NCI-H2029 (cell line): ENCODE measurements at regions not wholly inside any gene's neighbourhood (a gene's known extent, or its start where the extent isn't known, plus 50 kb on each side); places are given as distances from the start of the nearest gene placed in this dataset.
"Not testable (repeated sequence)": the region's sequence is repeated elsewhere in the genome, so short reads cannot be mapped to it uniquely, and the experiment has no call there.

Source experiments
- DNase-seq: peaks from one replicate; lab custom pipeline; 2025; lab: John Stamatoyannopoulos, UW

DNA sequence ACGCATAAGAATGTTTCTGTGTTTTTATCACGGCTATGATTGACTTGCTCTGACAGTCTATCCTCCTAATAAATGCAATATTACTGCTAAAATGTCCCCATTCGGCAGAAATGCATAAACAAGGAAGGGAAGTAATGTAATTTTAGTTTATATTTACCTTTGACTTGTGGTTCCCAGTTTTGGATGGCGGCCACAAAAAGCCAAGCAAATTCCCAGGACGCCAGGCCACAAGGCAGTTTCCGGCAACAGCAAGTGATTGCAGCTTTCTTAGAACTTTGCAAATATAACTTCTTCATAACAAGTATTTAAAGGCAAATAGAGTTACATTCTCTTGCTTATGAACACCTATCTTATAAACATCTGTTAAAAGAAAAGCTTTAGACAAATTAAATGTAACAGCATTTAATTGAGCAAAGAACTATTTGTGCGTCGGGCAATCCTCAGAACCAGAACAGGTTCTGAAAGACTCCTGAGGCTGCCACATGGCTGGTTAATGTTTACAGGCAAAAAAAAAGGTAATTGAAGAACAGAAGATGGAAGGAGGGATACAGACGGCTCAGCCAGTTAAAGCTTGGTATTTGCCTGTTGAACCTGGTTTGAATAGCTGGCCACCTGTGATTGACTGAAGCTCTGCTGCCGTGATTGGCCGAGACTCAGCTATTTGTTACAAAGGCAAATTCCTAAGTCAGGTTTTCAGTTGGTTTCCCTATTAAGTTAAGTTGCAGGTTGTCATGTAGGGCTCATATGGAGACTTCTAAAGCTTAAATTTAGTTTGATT, 80.8 kb downstream of the C21orf91 start:
- no peak for DNase-seq

DNA sequence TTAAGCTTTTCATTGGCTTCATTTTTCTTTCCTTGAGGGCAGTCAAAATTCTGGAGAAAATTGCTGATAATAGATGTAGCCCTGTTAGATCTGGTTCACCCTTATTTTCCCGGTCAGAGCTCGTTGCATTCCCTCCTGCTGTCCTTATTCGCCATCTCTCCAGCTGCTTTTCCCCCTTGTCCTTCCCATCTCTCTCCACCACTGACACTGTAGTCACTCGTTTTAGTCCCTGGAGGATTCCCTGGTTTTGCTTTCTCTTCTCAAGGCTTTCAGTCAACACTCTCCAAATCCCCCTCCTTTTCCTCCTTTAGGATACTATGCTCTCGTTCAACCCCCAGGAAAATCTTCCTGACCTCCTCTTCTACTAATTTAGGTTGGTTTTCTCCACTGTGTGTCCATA, 83.1 kb downstream of the C21orf91 start:
- no peak for DNase-seq

- no peak for DNase-seq
Observed at GRCh38 chr21:17733209-17733608, 85.9 kb downstream of the C21orf91 start.

DNA sequence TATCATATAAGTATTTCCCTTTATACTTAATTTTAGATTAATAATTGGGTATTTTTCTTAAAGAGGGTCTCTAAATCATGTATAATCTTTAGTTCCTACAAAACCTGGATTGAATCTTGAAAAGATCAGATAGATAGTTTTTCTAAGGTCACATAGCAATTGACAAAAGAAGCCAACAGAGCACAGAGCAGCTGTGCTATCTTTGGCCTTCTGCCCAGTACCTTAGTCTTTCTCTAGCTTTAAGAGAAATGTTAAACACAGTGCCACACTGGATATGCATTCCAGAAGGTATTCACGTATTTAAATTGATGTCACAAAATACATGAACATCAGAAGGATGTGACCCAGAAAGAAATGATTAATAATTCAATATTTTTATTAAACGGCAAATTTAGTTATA, 86.8 kb downstream of the C21orf91 start:
- peak; percentile 76 for DNase-seq

GRCh38 chr21:17731554-17731953, 87.6 kb downstream of the C21orf91 start:
- DNase-seq, result no peak

DNA sequence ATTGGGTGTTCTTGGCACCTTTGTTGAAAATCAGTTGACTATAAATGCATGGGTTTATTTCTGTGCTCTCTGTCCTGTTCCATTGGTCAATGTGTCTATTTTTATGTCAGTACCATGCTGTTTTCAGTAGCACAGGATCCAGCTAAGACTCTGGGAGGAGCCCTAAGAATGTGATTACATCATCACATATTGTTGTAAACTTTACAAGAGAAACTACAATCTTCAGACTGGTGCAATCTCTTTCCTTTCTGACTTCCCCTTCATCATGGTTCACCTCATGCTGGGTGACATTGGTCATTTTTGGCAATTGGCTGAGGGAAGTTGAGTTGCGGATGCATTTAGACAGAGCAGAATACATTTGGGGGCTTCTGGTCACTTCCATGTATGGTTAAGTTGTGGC, 88.4 kb downstream of the C21orf91 start:
- no peak for DNase-seq

- no peak for DNase-seq
Observed at GRCh38 chr21:17729455-17729854, 89.7 kb downstream of the C21orf91 start.

- no peak for DNase-seq
Observed at GRCh38 chr21:17727361-17727760, 91.8 kb downstream of the C21orf91 start.

DNA sequence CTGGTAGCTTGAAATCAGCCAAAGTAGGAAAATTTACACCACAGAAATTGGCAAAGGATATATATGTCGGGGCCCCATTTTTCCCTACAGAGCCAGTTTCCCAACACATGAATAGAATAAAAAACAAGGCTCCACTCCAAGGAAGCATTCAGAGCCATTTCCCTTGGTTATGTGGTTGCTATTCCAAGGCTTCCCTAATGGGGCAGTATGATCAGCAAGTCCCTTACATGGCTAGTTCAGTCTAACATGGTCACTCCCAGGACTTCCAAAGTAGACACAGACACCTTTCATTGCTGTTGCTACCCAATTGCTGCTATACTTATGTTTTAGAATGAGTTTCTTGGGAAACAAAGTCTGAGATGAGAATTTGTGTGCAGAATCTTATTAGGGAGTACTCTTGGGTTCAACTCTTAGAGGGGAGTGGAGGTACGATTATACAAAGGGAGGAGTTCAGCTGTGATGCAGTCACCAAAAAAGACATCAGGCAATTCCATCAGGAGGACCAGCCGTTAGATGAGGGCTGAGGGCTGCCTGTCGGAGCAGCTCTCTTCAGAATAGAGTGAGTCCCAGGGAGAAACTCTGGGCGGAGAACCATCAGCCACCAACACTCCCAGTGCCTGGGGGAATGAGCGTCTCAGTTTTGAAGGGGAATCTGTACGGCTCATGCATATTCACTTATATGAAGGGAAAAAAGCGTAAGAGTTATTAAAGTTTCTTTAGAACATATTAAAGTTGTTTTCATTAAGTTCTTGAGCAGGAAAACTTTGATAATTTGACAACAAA, 92.9 kb downstream of the C21orf91 start:
- DNase-seq, result no peak

DNA sequence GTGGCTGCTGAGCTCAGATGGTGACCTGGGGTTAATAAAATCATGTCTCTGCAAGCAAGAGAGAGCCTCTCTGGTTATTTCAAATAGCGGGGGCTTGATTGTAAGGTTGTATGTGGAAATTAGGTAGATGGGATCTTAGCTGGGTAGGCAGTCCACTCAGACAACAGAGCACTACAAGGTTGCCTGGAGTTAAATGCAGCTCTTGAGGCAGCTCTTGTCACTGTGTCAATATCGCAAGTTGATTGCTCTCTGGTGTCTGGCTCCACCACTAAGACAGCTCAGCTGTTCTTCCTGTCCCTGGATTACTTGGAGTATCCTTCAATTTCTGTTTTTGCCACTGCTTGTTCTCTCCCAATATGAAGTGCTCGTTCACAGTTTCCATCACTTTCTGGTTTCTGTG, 93.8 kb downstream of the C21orf91 start:
- peak; percentile 37 for DNase-seq

DNA sequence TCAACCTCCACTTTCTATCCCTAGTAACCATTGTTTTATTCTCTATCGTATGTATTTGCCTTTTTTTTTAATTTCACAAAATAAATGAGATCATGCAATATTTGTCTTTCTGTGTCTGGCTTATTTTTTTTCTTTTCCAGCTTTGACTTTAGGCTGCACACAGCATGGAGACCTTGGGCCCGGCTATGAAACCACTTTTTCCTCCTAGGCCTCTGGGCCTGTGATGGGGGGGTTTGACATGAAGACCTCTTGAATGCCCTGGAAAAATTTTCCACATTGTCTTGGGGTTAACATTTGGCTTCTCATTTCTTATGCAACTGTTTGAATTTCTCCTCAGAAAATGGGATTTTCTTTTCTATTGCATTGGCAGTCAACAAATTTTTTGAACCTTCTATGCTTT, 100.2 kb upstream of the BTG3 start:
- DNase-seq, result no peak

DNA sequence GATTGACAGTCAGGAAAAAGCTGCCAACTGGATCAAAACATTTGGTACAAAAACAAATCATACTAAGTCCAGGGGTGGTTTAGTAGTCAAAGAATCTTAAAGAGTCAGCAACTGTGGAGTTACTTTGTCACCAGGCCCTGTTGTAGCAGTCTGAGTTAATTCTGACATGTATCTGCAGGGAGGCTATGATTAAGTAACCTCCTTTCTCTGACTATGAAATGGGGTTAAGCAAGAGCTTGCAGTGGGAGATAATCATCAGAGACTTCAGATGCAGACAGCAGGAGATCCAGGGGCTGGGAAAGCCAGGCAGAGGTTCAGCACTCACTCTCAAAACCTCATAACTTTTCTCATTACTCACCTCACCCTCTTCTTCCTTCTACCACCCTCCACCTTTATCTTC, 99.2 kb upstream of the BTG3 start:
- no peak for DNase-seq

DNA sequence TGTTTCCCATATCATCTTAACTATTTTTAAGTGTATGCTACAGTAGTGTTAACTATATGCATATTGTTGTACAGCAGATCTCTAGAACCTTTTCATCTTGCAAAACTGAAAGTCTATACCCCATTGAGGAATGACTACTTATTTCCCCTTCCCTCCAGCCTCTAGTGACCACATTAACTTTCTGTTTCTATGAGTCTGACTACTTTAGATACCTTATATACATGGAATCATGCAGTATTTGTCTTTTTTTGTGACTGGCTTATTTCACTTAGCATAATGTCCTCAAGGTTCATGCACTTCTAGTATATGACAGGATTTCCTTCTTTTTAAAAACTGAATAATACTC, 96.5 kb upstream of the BTG3 start:
- DNase-seq, result no peak

- DNase-seq, result no peak
Observed at GRCh38 chr21:17708522-17709265, 96.0 kb upstream of the BTG3 start.

DNA sequence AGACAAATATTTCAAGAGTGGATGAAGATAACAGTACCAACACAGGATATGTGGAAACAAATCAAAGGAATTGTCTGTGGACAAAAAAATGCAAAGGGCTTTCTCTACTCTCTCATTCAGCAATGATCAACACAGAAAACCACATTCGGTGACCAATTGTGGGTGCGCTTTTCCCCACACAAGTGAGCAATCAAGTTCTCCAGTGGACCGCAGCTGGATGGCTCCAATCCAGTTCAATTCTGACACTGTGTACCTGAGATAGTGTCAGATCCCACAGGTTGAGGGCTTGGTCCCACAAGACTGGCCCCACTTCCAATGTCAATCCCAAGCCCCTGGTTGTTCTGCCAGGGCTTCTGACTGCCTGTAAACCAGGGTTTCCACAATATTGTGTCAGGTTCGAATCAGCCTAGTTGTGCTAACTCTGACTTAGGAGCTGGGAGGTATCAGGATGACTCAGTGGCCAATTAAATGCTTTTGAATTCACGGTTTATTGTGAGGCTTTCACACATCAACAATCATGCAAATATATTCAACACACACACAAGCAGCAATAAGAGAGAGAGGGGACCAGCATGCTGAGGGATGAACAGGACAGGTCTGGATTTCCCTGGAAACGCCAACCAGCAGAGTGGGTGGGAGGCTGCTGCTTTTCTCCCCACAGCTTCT, 87.0 kb upstream of the BTG3 start:
- no peak for DNase-seq

- no peak for DNase-seq
Observed at GRCh38 chr21:17697473-17697872, 84.8 kb upstream of the BTG3 start.

- DNase-seq, result not testable (repeated sequence)
Observed at GRCh38 chr21:17694416-17694815, 81.7 kb upstream of the BTG3 start.

DNA sequence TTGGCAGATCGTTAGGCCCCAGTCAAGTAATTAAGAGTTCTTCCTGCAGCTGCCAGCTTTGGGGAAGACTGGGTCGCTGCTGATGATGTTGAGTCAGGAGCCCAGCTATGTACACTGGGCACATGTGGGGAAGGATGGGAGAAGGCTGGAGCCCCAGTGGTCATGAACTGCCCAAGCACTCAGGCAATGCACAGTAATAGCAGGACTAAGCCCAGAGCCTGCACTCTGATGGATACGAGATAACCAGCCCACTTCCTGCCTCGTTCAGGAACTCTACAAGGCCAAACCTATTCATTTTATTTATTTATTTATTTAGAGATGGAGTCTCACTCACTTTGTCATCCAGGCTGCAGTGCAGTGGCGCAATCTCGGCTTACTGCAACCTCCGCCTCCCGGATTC, 81.1 kb upstream of the BTG3 start:
- DNase-seq, result no peak

DNA sequence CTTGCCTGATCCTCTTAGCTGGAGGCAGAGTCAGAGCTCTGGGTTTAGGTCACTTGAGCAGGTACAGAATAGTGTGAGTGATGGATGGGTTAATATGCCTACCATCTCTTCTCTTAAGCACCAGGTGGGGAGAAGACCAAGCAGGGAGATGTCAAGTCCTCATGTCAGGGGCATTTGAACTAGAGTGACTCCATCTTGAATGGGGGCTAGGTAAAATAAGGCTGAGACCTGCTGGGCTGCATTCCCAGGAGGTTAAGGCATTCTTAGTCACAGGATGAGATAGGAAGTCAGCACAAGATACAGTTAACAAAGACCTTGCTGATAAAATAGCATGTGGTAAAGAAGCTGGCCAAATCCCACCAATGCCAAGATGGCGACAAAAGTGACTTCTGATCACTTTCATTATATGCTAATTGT, 77.4 kb upstream of the BTG3 start:
- DNase-seq, result no peak

- DNase-seq, result no peak
Observed at GRCh38 chr21:17688912-17689874, 76.5 kb upstream of the BTG3 start.

DNA sequence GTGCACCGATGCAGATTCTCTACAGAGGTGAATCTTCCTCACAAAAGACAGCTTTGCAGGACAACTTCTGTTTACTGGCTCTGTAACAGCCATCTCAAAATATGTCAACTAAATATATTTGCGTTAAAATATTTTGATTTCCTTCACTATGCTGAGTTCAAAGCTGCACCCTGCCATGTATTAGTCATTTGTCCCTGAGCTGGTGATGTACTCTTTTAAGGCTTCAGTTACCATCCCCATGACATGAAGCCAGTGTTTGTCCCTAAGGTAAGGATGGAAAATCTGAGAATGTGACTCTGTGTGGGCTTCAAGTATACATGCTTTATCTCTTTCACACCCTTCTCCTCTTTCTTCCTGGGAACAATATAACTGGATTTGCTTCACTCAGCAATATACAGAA, 70.2 kb upstream of the BTG3 start:
- DNase-seq, result no peak
